ENCODE measurements at regions not wholly inside any gene's neighbourhood (a gene's known extent, or its start where the extent isn't known, plus 50 kb on each side); places are given as distances from the start of the nearest gene placed in this dataset.

DNA sequence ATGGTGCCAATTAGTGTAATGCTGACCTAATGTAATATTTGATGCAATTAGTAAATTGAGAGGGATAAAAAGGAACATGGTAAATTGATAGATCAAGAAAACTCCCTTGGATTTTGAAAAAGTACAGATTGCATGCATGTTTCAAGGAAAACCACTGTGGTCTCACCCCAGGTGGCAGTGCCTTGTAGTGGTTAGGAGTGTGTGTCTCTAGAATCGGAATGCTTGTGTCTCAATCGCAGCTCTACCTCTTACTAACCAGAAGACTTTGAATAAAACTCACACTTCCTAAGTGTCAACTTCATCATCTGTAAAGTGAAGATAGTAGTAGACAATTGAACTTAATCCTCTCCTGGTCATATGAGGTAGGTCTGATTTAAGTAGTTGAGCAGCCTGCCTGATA, 128.9 kb upstream of the GOT2 start:
- TF ChIP-seq, protein P1, sequence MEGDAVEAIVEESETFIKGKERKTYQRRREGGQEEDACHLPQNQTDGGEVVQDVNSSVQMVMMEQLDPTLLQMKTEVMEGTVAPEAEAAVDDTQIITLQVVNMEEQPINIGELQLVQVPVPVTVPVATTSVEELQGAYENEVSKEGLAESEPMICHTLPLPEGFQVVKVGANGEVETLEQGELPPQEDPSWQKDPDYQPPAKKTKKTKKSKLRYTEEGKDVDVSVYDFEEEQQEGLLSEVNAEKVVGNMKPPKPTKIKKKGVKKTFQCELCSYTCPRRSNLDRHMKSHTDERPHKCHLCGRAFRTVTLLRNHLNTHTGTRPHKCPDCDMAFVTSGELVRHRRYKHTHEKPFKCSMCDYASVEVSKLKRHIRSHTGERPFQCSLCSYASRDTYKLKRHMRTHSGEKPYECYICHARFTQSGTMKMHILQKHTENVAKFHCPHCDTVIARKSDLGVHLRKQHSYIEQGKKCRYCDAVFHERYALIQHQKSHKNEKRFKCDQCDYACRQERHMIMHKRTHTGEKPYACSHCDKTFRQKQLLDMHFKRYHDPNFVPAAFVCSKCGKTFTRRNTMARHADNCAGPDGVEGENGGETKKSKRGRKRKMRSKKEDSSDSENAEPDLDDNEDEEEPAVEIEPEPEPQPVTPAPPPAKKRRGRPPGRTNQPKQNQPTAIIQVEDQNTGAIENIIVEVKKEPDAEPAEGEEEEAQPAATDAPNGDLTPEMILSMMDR (IDR thresholded peaks at IDR 0.05): no peak
- TF ChIP-seq POLR2A (IDR thresholded peaks at IDR 0.05): no peak
- no peak for TF ChIP-seq POLR2AphosphoS5 (IDR thresholded peaks at IDR 0.05)
